Fibroblast of villous mesenchyme (primary cell): ENCODE measurements at regions not wholly inside any gene's neighbourhood (a gene's known extent, or its start where the extent isn't known, plus 50 kb on each side); places are given as distances from the start of the nearest gene placed in this dataset.

Experiments
- DNase-seq: peaks from one replicate; pipeline ENCODE4 v3.0.0-alpha.2; 2010; ENCODE audit warnings: low read depth
- H3K4me3 ChIP-seq: 2 replicates; pipeline ENCODE4 v1.5.1; 2011; ENCODE audit warnings: low read depth, mild to moderate bottlenecking, low read length
- TF ChIP-seq, protein P1 (sequence below): IDR thresholded peaks from 2 replicates; pipeline ENCODE4 v1.5.1; 2012; ENCODE audit warnings: low read depth, mild to moderate bottlenecking, low read length; ENCODE audit not compliant: insufficient read depth

DNA sequence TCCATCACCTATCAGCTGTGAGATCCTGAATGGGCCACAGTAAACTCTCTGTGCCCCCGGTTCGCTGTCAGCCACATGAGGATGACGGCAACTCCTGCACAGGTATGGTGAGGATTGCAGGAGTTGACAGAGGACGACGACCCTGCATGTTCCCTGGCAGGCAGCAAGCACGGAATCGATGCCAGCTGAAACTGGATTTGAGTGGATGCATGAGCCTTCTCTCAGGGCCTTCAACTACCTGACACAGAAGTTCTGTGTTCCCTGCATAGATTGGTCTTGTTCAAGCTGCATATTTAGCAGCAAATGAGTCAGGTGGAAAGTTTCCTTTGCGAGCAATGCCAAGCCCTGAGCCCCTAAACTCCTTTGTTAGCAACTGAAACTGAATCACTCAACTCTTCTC, 69.6 kb upstream of the PTCH1 start:
- no peak overlapping the region for H3K4me3 ChIP-seq
- TF ChIP-seq, protein P1, sequence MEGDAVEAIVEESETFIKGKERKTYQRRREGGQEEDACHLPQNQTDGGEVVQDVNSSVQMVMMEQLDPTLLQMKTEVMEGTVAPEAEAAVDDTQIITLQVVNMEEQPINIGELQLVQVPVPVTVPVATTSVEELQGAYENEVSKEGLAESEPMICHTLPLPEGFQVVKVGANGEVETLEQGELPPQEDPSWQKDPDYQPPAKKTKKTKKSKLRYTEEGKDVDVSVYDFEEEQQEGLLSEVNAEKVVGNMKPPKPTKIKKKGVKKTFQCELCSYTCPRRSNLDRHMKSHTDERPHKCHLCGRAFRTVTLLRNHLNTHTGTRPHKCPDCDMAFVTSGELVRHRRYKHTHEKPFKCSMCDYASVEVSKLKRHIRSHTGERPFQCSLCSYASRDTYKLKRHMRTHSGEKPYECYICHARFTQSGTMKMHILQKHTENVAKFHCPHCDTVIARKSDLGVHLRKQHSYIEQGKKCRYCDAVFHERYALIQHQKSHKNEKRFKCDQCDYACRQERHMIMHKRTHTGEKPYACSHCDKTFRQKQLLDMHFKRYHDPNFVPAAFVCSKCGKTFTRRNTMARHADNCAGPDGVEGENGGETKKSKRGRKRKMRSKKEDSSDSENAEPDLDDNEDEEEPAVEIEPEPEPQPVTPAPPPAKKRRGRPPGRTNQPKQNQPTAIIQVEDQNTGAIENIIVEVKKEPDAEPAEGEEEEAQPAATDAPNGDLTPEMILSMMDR: no peak
- no peak for DNase-seq

DNA sequence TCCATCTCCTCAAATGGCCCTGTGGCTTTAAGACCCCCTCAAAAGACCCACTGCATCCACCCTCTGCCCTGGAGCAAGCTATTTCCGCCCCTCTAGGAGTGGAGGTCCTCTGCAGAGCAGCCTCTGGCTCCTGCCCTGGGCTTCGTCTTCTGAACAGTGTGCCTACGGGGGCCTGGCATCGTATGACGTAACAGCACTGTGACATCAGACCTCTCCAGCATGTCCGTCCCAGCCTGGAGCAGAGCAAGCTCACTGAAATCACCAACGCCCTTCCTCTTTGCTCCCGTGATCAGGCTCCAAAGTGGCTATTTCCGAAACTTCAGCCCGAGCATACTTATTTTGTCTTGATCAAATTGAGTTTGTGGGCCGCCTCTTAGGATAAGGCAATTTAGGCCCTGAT, 69.1 kb upstream of the PTCH1 start:
- no peak overlapping the region for H3K4me3 ChIP-seq
- no peak for DNase-seq
- TF ChIP-seq, protein P1: no peak

DNA sequence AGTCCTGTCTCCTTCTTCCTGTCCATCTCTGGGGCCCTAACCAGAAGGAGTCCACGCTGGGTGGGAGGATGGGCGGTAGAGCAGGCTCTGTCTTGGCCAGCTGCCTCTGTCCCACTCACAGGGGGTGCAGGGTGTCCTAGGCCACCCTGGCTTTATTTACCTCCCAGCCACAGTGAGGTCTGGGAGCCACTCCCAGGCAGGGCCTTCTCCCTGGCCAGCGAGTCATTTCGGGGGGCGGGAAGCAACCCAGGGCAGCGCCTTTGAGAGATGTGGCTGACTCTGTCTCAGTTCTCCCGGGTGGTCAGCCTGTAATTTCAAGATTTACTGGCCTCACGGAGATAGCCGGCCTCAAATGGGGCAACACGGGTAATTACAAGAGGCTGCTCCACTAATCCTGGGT, 67.4 kb upstream of the PTCH1 start:
- TF ChIP-seq, protein P1: no peak
- no peak overlapping the region for H3K4me3 ChIP-seq
- DNase-seq: no peak

DNA sequence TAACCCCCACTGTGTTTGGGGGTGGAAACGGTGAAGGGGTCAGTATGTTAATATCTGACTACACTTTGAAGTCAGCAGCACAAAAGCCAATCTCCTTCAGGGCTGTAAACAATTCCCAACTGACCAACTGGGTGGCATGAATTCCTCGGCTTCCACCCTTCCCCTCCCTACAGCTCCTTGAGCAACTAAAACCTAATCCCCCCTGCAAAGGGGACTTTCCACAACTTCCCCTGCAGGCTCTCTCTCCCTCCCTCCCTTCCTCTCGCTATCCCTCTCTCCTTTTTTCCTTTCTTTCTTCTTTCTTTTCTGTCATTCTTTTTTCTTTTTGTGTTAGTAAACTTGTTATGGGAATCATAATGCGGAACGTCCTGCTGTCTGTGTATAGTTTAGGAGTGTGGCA, 65.1 kb upstream of the PTCH1 start:
- no peak for DNase-seq
- TF ChIP-seq, protein P1: no peak
- H3K4me3 ChIP-seq: no peak overlapping the region

DNA sequence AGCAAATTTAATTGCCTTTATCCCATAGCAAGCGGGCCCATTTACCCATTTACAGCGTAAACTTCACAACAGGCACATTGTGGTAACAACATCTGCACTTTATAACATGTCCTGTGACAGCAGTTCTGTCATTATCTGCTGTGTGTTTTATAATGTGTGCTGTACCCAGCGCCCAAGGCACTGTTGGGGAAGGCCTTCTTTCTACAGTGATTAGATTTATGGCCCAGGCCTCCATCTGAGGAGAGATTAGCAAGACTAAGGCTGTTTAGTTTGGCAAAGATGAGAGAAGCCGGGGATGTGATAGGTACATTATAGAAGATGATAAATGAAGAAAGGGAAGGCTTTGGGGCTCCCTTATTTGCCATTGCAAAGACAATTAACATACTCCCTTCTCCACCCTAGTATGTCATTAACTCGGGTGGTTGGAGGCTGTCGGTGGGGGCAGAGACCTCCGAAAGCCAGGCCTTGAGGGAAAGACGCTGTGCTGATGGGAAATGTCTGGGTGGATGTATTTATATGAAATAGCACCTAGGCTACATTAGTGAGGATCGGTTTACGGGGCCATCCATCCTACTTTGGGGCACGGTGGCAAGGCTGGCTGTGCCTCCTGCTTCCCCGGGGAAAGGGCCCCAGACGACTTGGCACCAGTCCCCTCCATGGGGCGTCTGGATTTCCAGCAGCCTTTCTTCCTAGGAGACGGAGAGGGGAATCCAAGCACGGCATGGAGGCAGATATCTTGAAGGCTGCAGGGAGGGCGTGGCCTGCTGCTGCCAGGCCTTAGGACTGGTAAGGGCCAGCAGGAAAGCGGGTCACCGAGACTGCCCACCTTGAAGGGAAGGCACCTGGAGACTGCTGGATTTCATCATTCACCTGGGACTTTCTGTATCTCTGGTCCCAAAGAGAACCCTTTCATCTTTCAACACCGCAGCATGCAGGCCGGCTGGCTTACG, 64.3 kb upstream of the PTCH1 start:
- no peak for DNase-seq
- no peak overlapping the region for H3K4me3 ChIP-seq
- TF ChIP-seq, protein P1: no peak

DNA sequence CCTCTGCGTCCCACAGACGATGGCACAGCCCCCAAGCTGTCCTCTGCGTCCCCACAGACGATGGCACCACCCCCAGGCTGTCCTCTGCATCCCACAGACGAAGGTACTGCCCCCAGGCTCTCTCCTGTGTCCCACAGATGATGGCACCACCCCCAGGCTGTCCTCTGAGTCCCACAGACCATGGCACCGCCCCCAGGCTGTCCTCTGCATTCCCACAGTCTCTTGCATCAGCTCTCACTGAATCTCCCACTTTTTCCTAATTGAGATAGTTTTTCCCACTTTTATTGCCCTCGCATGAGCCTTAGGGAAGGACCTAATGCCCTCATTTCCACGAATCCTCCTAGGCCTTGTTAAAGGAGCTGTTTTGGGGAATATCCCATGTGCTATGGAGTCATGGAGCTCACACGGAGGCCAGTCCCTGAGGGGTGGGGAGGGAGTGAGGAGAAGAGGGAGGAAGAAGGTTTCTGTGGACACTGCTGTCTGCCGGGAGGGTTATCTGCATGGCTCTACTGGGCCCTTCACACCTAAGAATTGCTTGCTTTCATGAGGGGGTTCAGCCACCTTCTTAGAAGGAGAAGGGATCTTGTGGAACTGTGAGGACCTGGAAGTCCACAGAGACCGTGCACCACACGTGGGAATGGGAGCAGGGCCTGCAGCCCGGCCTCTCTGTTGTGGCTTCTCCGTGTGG, 58.2 kb upstream of the PTCH1 start:
- no peak for DNase-seq
- TF ChIP-seq, protein P1: no peak

More for the DNA sequence above, 58.2 kb upstream of the PTCH1 start:
- H3K4me3 ChIP-seq: no peak overlapping the region
